Cardiac septum (tissue), 1 donor: ENCODE measurements at regions not wholly inside any gene's neighbourhood (a gene's known extent, or its start where the extent isn't known, plus 50 kb on each side); places are given as distances from the start of the nearest gene placed in this dataset.

Experiments used
- DNase-seq: peaks from one replicate; pipeline ENCODE4 v3.0.0-alpha.2; 2020; ENCODE audit warnings: low spot score
- intact Hi-C: fragments of 100-400 bp; cut with DNase I; formaldehyde crosslinking; loops from one replicate; pipeline ENCODE4 v1.14.0; 2022
- donor health status: DM: no; HTN: no; CAD: no.

DNA sequence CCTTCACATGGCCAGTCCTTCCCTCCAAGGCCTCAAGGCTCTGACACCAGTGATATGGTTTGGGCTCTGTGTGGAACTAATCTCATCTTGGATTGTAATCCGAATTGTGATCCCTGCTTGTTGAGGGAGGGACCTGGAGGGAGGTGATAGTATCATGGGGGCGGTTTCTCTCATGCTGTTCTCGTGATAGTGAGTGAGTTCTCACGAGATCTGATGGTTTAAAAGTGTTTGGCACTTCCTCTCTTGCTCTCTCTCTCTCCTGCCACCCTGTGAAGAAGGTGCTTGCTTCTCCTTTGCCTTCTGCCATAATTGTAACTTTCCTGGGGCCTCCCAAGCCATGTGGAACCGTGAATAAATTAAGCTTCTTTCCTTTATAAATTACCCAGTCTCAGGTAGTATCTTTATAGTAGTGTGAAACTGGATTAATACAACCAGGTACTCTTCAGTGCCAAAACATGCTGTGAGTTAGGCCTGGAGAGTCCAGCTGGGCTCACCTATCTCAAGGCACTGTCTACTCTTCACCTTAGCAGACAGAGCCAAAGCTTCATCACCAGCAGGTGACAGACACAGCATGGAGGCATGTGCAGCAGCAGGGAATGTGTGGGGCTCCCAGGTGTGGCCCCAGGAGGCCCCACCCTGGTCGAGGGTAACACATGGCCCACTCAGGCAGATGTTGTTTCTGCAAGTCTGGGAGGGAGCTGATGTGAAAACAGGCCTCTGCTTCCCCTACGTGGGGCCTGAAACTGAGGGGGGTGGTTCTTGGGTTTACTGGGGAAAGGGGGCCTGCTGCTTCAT, 97.5 kb upstream of the CDYL start:
- intact Hi-C loops: no loop called here
- no peak for DNase-seq

DNA sequence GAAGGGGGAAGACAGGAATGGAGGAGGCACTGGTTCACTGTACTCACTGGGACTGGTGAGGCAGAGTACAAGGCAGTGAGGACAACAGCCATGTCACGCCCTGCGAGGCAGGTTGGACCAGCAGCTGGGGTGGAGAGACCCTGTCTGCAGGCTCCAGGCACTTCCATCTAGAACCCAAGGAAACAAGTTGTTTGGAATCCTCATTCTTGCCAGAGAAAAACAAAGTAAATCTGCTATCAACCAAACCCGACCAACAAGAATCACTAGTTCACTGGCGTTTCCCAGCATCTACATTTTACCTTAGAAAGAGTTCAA, 98.5 kb upstream of the CDYL start:
- DNase-seq: no peak
- intact Hi-C loops: no loop called here

DNA sequence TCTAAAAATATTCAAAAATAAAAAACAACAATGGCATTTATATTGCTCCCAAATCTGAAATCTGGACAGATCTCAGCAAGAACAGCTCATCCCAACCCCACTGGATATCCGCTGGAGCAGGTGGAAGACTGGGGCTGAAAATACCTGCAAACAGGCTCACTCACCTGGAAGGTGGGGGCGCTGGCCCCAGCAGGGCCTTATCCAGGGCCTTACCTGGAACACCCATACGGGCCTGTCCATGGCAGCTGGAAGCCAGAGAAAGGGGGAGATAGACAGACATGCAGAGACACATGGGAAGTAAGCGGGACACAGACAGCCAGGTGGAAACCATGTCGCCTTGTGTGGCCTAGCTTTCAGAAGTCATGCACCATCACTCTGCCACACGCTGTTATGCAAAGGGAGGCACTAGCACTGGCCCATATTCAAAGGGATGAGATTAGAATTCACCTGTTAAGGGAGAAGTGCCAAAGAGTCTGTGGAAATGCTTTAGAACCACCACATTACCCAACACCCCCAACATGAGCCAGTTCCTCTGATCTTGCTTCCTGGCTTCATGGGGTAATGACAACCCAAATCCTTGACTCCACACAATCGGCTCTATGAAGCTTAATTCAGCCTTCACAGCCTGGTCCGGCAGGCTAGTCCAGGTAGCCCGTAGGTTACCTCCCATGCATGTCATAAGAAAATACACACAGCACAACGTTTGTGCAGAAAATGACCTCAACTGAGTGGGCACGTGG, 99.0 kb upstream of the CDYL start:
- intact Hi-C loops: no loop called here
- no peak for DNase-seq

DNA sequence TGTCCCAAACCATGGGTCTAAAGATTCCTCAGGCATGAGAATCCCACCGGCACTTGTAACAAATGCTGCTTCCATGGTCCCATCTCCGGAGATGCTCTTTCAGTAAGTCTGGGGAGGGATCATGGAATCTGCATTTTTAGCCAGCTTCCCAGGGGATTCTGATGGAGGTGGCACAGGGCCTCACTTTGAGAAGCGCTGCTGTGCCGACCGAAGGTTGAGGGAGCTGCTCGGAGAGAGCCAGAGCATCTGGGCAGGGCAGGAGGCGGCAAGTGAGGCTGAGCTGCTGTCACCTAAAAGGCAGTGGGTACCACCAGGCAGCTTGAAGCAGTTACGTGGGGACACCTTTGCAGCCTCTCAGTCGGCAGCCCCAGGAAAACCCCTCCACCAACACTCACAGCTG, 100.2 kb upstream of the CDYL start:
- DNase-seq: no peak
- intact Hi-C loops: no loop called here

DNA sequence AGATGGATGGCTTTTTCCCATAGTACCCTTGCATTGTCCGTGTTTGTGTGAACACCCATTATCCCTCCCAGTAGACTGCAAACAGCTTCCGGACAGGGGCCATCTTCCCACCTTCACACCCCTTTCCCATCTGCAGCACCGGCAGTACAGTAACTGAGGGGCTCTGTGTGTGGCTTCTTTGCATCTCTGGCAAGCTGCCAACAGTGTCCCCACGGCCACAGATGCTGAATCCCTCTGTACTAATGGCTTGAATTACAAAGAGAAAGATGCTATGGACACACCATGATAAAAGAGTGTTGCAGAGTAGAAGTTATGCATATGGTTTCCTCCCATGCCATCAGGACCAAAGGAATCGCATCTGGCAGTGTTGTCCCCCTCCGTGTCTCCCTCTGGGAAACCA, 101.1 kb upstream of the CDYL start:
- DNase-seq: no peak
- intact Hi-C loops: no loop called here

DNA sequence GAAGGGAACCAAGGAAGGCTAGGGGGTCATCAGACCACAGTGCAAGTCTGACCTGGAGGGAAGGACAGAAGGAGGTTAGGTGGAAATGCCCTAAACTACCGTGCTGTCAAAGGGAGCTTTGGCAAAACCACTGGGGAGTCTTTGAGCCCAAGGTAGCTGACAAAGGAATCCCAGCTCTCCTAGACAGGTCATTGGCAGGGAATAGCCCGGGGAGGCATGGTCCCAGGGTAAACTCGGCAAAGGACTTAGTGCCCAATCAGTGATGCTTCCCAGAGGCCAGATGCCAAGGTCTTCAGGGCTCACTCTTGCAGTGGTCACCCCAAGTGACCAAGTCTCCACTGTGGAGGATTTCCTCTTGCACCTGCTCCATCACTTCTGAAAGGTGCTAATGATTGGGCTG, 102.3 kb upstream of the CDYL start:
- intact Hi-C loops: no loop called here
- no peak for DNase-seq

DNA sequence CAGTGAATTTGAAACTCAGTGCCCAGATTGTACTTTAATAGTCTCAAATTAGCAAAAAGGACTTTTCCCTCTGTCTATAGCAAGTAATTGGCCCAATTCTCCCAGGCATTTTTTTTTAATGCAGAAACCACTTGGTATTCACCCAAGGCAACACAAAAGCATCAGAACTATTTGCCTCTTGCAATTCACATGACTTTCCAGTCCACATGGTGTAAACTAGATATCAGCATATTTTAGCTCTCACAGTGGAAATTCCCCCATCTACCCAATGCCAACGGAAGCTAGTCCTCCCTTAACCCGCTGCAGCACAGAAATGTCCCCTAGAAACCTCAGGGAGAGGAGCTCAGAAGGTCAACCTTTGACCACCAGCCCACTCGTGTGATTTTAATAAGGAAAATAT, 103.4 kb upstream of the CDYL start:
- intact Hi-C loops: no loop called here
- DNase-seq: no peak

DNA sequence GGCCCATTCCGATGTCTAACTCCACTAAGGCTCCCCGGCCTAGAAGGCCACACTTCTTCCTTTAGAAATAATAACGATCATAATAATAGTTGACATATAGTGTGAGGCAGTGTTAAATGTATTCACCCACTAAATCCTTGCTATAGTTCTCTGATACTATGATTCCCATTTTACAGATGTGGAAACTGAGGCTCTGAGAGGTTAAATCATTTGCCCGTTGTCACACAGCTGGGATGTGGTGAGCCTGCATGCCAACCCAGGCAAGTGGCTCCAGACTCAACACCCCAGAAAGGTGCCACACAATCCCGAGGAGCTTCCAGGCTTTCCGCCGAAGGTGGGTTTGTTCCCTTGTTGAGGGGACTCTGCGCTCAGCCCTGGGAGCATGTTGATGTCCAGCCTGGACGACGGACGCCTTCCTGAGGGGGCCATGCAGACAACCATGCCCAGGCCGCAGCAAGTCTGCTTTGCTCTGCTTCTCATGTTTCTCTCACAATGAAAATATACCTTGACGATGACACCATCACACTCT, 104.6 kb upstream of the CDYL start:
- intact Hi-C loops: no loop called here

DNA sequence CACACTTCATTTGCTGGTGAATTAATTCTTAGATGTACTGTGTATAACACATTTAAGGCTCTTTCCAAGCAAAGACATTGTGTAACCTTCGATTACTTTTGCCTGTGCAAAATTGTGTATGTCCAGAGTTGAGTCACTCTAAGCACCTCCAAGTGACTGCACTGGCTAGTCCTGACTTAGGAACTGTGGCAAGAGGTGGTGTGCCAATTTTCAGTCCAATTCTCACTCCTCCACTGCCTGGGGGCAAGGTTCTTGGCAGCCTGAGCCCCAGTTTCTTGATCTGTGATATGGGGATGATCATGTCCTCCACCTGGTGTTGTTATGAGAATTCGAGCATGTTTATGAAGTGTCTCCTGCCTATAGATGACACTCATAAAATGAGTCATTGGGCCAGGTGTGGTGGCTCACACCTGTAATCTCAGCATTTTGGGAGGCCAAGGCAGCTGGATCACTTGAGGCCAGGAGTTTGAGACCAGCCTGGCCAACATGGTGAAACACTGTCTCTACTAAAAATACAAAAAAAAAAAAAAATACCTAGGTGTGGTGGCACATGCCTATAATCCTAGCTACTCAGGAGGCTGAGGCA, 105.3 kb upstream of the CDYL start:
- intact Hi-C loops: no loop called here

More for the DNA sequence above, 104.6 kb upstream of the CDYL start:
- DNase-seq: no peak

DNA sequence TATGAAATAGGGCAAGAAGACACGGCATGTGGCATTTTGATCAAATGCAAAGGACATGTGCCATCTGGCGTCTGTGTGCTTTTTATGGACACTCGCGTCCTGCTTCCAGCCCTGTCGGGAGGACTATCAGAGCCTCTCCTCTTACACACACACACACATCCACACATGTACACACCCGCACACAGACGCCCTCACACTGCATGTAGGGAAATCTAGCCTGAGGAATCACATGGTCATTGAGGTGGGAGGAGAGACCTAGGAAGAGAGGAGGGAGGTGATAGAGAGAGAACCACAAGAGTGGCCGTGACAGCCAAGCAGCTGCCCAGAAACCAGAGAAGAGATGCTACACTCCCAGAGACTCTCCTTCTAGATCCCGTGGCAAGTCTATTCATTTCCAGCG, 105.9 kb upstream of the CDYL start:
- intact Hi-C loops: no loop called here
- DNase-seq: no peak

More for the DNA sequence above, 105.3 kb upstream of the CDYL start:
- no peak for DNase-seq

DNA sequence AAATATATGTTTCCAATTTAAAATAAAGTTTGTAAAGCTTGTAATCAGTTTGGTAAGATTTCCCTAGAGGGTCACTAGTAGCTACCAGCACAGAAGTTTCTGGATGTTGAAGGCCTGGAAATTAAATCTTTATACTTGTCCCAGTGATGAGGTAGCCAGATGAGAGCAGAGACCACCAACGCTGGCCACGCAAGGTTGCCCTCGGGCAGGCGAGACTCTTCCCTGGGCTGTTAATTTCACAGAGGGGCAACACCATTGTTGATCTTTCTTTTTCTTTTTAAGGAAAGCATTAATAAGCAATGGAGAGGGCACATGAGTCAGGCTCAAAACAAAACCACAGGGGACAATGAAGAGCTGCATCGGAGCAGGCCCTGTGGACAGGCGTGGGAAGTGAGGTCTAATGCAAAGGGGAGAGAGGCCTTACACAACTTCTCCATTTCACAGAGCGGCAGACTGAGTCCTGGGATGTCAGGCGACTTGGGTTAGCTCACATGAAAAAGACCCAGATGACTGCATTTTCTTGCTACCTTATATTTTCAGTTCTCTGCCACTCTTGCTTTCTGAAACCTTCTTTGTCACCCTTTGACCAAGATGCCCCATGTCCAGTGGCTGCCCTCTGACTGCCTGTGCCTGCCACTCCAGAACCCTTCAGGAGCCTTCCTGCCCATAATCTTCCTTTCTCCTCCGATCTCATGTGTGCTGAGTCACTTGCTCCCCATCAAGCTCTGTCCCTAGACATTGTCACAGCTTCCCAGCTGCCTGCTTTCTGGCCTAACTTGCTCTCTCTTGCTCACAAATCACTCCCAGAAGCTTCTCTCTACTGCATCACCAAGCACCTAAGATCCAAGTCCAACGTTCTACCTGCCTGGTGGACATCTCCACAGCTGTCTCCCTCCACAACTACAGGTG, 107.7 kb upstream of the CDYL start:
- intact Hi-C loops: no loop called here
- DNase-seq: no peak

DNA sequence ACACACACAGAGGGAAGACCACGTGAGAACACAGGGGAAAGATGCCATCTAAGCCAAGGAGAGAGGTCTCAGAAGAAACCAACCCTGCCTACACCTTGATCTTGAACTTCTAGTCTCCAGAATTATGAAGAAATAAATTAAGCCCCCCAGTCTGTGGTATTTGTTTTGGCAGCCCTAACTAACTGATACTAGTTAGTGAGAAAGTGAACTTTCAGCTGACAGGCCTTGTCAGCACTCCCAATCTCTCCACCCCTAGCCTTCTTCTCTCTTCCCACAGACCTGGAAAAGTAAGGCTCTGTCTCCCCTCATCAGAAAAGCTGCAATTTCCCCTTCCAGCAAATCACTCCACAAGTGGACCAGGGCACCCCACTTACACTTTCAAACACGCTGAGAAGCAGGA, 108.6 kb upstream of the CDYL start:
- intact Hi-C loops: no loop called here
- DNase-seq: no peak

DNA sequence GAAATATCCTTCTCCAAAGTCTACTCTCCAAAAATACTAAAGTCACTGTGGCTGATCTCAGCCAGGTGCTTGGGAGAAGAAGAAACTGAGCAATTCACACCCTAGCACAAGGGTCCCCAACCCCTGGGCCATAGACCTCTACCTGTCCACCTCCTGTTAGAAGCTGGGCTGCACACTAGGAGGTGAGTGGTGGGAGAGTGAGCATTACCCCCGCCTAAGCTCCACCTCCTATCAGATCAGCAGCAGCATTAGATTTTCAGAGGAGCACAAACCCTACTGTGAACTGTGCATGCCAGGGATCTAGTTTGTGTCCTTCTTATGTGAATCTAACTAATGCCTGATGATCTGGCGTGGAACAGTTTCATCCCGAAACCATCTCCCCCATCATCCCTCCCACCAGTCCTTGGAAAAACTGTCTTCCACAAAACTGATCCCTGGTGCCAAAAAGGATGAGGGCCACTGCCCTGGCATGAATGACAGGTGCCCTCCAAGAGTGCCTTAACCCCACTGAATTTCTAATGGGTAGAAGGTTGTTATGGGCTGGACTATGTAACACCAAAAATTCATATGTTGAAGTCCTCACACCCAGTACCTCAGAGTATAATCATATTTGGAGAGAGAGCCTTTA, 109.2 kb upstream of the CDYL start:
- no peak for DNase-seq
- intact Hi-C loops: no loop called here

DNA sequence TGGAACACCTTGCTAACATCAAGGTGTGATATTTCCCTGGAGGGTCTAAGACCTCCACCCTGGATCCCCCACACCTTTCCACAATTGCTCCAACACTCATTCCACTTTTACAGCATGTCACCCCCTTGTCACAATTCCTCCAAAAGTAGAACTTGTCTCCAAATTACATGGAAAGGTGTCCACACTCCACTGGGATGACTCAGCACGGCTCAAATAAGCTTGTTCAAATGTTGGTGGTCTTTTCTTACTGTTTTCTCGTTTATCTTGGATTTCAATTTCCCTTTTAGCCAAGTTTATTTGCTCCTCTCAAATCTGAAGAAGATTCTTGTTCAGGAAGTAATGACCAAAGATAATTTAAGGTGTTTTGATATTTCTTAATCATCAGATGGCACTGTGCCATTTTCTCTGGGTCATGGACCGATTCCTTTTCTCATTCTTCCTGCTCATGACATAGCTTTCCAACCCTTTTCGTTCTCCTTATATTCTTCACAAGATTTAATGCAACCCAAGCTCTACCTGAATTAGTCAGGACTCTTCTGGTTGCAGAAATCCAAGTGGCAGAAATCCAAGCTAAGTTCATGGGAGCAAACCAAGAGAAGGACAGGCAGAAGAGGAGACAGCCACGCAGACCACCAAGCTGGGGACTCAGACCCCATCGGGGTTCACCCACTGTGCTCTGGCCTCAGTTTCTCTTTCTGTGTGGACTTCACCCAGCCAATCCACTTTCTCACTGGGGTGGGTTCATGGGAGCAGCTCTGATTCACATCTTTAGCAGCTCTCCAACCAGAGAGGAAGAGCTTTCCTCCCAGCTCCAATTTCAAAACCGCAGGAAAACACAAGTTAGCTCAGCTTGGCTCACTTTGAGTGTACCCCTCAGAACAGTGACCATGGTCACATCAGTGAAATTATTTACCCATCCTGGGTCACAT, 110.5 kb upstream of the CDYL start:
- no peak for DNase-seq
- intact Hi-C loops: no loop called here

DNA sequence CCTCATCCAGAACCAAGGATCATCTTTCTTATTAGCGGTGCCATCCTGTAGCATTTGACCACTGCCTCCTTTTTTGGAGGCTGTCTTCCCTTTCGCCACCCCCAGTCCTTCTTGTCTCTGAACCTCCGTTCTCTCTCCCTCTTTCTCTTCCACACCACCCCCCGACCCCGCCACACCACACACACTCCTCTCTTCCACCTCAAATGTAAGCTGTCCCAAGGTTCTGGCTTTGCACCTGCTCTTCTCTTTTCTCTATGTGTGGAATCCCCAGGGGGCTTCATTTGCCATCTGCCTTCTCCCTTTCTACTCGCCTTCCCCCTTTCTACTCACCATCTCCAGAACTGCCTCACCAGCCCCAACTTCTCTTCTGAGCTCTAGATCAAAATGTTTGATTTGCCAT, 111.3 kb upstream of the CDYL start:
- DNase-seq: no peak
- intact Hi-C loops: no loop called here

DNA sequence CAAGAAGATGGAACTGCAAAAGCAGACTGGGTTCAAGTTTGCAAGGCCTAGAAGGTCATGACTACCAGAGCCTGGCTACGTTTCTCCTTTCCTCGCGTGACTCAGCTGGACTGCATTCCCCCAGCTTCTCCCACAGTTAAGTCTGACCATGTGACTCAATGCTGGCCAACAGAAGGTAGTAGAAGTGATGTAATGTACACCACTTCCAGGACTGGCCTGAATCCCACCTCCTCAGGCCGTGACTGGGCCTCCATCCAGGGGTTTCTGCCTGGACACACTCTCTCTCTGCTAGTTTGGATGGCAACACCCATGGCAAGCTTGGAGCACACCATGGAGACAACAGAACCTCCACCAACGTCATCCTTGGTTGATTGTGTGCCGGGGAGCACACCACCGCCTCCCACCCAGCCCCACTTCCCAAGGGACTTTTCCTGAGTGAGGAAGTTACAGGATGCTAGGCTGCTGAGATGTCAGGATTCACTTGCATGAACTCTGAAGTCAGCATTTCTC, 112.0 kb upstream of the CDYL start:
- intact Hi-C loops: no loop called here
- peak; percentile 80 for DNase-seq

DNA sequence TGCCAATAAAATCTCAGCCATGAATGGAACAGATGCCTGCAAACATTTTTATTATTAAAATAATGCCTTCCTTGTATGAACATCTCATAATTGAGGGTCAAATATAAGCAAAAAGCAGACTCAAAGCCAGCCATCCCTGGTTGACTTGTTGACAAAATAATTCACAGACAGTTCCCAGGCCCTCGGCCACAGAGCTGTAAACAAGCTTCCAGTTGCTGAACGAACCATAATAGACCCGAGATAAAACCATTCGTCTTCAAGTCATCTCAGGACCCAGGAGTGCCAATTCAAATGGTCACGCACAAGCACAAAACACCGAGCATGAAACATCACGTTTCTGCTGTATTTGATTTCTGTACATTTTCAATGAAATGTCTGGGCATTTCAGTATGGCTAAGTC, 113.3 kb upstream of the CDYL start:
- no peak for DNase-seq
- intact Hi-C loops: loop anchor here (1.0 kb wide), 1 partner anchor 16 kb away; no protein-coding TSS in a partner anchor

DNA sequence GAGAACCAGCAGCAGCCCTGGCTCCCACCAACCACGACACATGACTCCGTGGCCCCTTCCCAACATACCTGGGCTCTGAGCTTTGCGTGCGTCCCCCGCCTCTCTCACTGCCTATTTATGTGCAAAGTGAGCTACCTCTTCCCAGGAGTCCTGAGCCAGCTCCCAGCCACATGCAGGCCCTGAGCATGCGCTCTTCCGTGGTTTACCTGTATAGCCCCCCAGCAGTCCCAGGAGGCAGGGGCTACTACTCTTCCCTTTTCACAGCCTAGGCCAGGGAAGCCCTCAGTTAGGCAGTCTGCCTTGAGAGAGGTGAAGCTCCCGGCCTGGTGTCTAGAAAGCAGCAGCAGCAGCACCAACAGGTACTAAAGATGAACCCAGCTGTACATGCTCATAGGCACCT, 114.8 kb upstream of the CDYL start:
- no peak for DNase-seq
- intact Hi-C loops: no loop called here
